IMR-90 (cell line): ENCODE measurements at regions not wholly inside any gene's neighbourhood (a gene's known extent, or its start where the extent isn't known, plus 50 kb on each side); places are given as distances from the start of the nearest gene placed in this dataset.

Source experiments
- ATAC-seq: fragments of 200-7000 bp; cut with Tn5 transposase; 2 replicates; pipeline ENCODE4 v1.9.1; 2020; ENCODE audit warnings: low read depth, mild to moderate bottlenecking, moderate library complexity
- BruUV-seq: library from RNA; stranded (reverse); fragments of 400-500 nt; replicated peaks from 2 replicates; lab custom pipeline; 2021; lab: Mats Ljungman, UMichigan
- CTCF ChIA-PET: fragments of 300-600 bp; formaldehyde crosslinking; extraction: SDS; loops from one replicate; lab custom pipeline; 2021; ENCODE audit warnings: antibody characterized with exemption; lab: Yijun Ruan, JAX
- POLR2A ChIA-PET: fragments of 300-600 bp; sonication (Branson Sonifier 250); formaldehyde crosslinking; loops from one replicate; lab custom pipeline; 2022; ENCODE audit warnings: antibody characterized with exemption; ENCODE audit not compliant: unreplicated experiment; lab: Charles Lee
- DNase-seq: peaks from one replicate; pipeline ENCODE4 v3.0.0; 2013
- H2AFZ ChIP-seq: replicated peaks from 2 replicates; pipeline ENCODE3; 2013; ENCODE audit warnings: low read length, mild to moderate bottlenecking; ENCODE audit not compliant: poor library complexity
- H2AK5ac ChIP-seq: 2 replicates; pipeline ENCODE4 v1.6.1; 2013; ENCODE audit warnings: low read depth, low read length, inconsistent platforms
- H2AK9ac ChIP-seq: replicated peaks from 2 replicates; pipeline ENCODE3; 2013; ENCODE audit warnings: mild to moderate bottlenecking, low read depth, low read length, moderate library complexity; ENCODE audit not compliant: poor library complexity
- H2BK120ac ChIP-seq: 2 replicates; pipeline ENCODE4 v1.6.1; 2013; ENCODE audit warnings: low read depth, low read length, inconsistent platforms
- H2BK15ac ChIP-seq: 3 replicates; pipeline ENCODE4 v1.6.1; 2013; ENCODE audit warnings: low read depth, low read length, inconsistent platforms
- H2BK20ac ChIP-seq: 2 replicates; pipeline ENCODE4 v1.6.1; 2013; ENCODE audit warnings: low read depth, mild to moderate bottlenecking, inconsistent platforms, low read length, moderate library complexity
- H2BK5ac ChIP-seq: 2 replicates; pipeline ENCODE4 v1.6.1; 2013; ENCODE audit warnings: mild to moderate bottlenecking, low read depth, low read length, inconsistent platforms; ENCODE audit not compliant: poor library complexity, severe bottlenecking
- H3K14ac ChIP-seq: replicated peaks from 2 replicates; pipeline ENCODE4 v1.6.1; 2013; ENCODE audit warnings: low read depth, low read length, inconsistent platforms
- H3K18ac ChIP-seq: 2 replicates; pipeline ENCODE4 v1.6.1; 2013; ENCODE audit warnings: low read depth, low read length, control low read depth
- H3K23ac ChIP-seq: 2 replicates; pipeline ENCODE4 v1.6.1; 2013; ENCODE audit warnings: low read depth, low read length, inconsistent platforms
- H3K27ac ChIP-seq: 2 replicates; pipeline ENCODE4 v1.5.1; 2013; ENCODE audit warnings: mild to moderate bottlenecking, control low read depth, low read length; ENCODE audit not compliant: insufficient read depth
- H3K27me3 ChIP-seq: 2 replicates; pipeline ENCODE4 v1.6.1; 2013; ENCODE audit warnings: low read length; ENCODE audit not compliant: control insufficient read depth, insufficient read depth
- H3K36me3 ChIP-seq: 2 replicates; pipeline ENCODE4 v1.6.1; 2013; ENCODE audit warnings: low read length, mixed read lengths; ENCODE audit not compliant: control insufficient read depth, insufficient read depth
- H3K4ac ChIP-seq: 2 replicates; pipeline ENCODE4 v1.6.1; 2013; ENCODE audit warnings: low read depth, low read length, inconsistent platforms
- H3K4me1 ChIP-seq: 2 replicates; pipeline ENCODE4 v1.6.1; 2013; ENCODE audit warnings: low read length, mixed read lengths; ENCODE audit not compliant: control insufficient read depth, insufficient read depth
- H3K4me2 ChIP-seq: 2 replicates; pipeline ENCODE4 v1.6.1; 2013; ENCODE audit warnings: low read depth, mild to moderate bottlenecking, control low read depth, low read length, moderate library complexity
- H3K4me3 ChIP-seq: 2 replicates; pipeline ENCODE4 v1.5.1; 2013; ENCODE audit warnings: low read depth, mild to moderate bottlenecking, control low read depth, low read length, moderate library complexity; ENCODE audit not compliant: insufficient read depth
- H3K56ac ChIP-seq: 2 replicates; pipeline ENCODE4 v1.6.1; 2013; ENCODE audit warnings: low read length, inconsistent platforms; ENCODE audit not compliant: insufficient read depth; ENCODE audit errors: extremely low read depth
- H3K79me1 ChIP-seq, 2 experiments: 2 replicates each; pipeline ENCODE4 v1.6.1; 2013; ENCODE audit warnings: low read length in 2 of 2, inconsistent platforms in 1 of 2, low read depth in 1 of 2
- H3K9ac ChIP-seq: 2 replicates; pipeline ENCODE4 v1.6.1; 2013; ENCODE audit warnings: low read depth, low read length, control low read depth
- H3K9me1 ChIP-seq: 2 replicates; pipeline ENCODE4 v1.6.1; 2013; ENCODE audit warnings: low read length, inconsistent platforms; ENCODE audit not compliant: insufficient read depth
- H3K9me3 ChIP-seq: 2 replicates; pipeline ENCODE4 v1.6.1; 2013; ENCODE audit warnings: low read length; ENCODE audit not compliant: control insufficient read depth, insufficient read depth
- H4K20me1 ChIP-seq: 2 replicates; pipeline ENCODE4 v1.6.1; 2013; ENCODE audit warnings: low read length, inconsistent platforms; ENCODE audit not compliant: insufficient read depth
- H4K5ac ChIP-seq: 2 replicates; pipeline ENCODE4 v1.6.1; 2013; ENCODE audit warnings: mild to moderate bottlenecking, low read depth, low read length, control low read depth
- H4K8ac ChIP-seq, 2 experiments: 2 replicates each; pipeline ENCODE4 v1.6.1; 2013; ENCODE audit warnings: low read depth in 2 of 2, low read length in 2 of 2, control low read depth in 1 of 2, inconsistent platforms in 1 of 2
- H4K91ac ChIP-seq: 2 replicates; pipeline ENCODE4 v1.6.1; 2013; ENCODE audit warnings: low read depth, low read length, inconsistent platforms; ENCODE audit not compliant: insufficient read depth
- FOS ChIP-seq: fragments of 150-350 bp; IDR thresholded peaks from 2 replicates; pipeline ENCODE4 v1.6.1; 2016; ENCODE audit warnings: low read depth, low read length
- MAFK ChIP-seq: IDR thresholded peaks from 2 replicates; pipeline ENCODE4 v1.6.1; 2012; ENCODE audit warnings: low read depth, low read length, improper control_type of control experiment
- MAZ ChIP-seq: IDR thresholded peaks from 2 replicates; pipeline ENCODE4 v1.6.1; 2012; ENCODE audit warnings: low read depth, mild to moderate bottlenecking, low read length, improper control_type of control experiment, moderate library complexity, borderline replicate concordance
- NFE2L2 ChIP-seq: fragments of 150-350 bp; IDR thresholded peaks from 2 replicates; pipeline ENCODE4 v1.6.1; 2016; ENCODE audit warnings: low read depth, mild to moderate bottlenecking, low read length
- POLR2A ChIP-seq: IDR thresholded peaks from 2 replicates; pipeline ENCODE4 v1.6.1; 2012; ENCODE audit warnings: mild to moderate bottlenecking, low read depth, low read length
- WGBS, 2 experiments: methylation state at CpG; one replicate each; pipeline versions ENCODE4 v1.1.5 to v1.1.7; 2013; ENCODE audit warnings: missing lambda C conversion rate in 2 of 2; ENCODE audit not compliant: insufficient read length in 1 of 2; ENCODE audit errors: extremely low coverage in 2 of 2; 5-methylcytosine and 5-hydroxymethylcytosine counted together
- dilution Hi-C: fragments of 300-500 bp; cut with HindIII; formaldehyde crosslinking; loops from one replicate; pipeline ENCODE4 v1.14.3; 2018; ENCODE audit warnings: low sequenced_read_pairs; ENCODE audit not compliant: unreplicated experiment
- in situ Hi-C: fragments of 300-500 bp; cut with MboI; formaldehyde crosslinking; loops from 3 replicates; pipeline ENCODE4 v1.14.3; 2019; ENCODE audit warnings: low sequenced_read_pairs, inconsistent platforms, mixed read lengths
- intact Hi-C: fragments of 100-400 bp; cut with micrococcal nuclease; formaldehyde crosslinking; loops from 2 replicates; pipeline ENCODE4 v1.10.0; 2022
- TF ChIP-seq, protein P1 (sequence below): fragments of 150-350 bp; IDR thresholded peaks from 2 replicates; pipeline ENCODE4 v1.6.1; 2017; ENCODE audit warnings: mild to moderate bottlenecking, antibody characterized with exemption, low read length, low read depth

DNA sequence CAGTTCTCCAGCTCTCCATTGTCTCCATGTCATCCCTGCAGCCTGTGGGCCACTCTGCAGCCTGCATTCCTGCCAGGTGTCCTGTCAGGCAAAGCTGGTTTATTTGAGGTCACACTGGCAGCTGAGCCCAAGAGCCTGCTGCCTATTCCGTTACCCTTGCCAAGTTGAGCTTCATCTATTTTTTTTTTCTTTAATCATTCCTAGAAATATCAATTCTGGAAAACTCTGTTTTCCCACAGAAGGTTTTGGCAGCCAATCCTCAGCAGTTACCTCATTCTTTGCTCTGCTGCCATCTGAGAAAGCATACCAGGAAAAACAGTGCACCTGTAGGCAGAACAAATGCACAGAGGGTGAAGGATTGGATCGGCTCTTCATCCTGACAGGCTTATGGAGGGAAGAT lies 411.0 kb upstream of the ACVR2A start:
- TF ChIP-seq, protein P1, sequence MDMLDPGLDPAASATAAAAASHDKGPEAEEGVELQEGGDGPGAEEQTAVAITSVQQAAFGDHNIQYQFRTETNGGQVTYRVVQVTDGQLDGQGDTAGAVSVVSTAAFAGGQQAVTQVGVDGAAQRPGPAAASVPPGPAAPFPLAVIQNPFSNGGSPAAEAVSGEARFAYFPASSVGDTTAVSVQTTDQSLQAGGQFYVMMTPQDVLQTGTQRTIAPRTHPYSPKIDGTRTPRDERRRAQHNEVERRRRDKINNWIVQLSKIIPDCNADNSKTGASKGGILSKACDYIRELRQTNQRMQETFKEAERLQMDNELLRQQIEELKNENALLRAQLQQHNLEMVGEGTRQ = no peak
- no peak for TF ChIP-seq NFE2L2
- TF ChIP-seq FOS = no peak
- no peak for TF ChIP-seq MAZ
- TF ChIP-seq POLR2A = no peak
- TF ChIP-seq MAFK = no peak
- Histone ChIP-seq H3K4me2 (no peak overlapping the region), H3K79me1 (no peaks in the 10 kb centered on the region), H4K20me1 (no peaks in the 10 kb centered on the region), H3K27me3 (no peaks in the 10 kb centered on the region), H3K4me3 (no peak overlapping the region), H3K9me3 (no peaks in the 10 kb centered on the region; the same call in 1 of the 2 replicates), H3K27ac (no peak overlapping the region), H2BK120ac (no peak overlapping the region), H3K14ac (no peak overlapping the region), H3K23ac (no peak overlapping the region), H2AK9ac (no peak overlapping the region), H4K5ac (no peak overlapping the region), H3K9ac (no peak overlapping the region), H4K8ac (no peak overlapping the region), H4K91ac (no peak overlapping the region), H3K56ac (no peak overlapping the region), H3K9me1 (no peaks in the 10 kb centered on the region), H3K36me3 (no peaks in the 10 kb centered on the region), H3K4me1 (no peaks in the 10 kb centered on the region), H3K18ac (no peak overlapping the region), H2AK5ac (no peak overlapping the region), H2BK15ac (no peak overlapping the region), H2BK5ac (no peak overlapping the region), H2BK20ac (no peak overlapping the region), H3K4ac (no peak overlapping the region), H2AFZ (no peak overlapping the region)
- BruUV-seq = no TSS peak
- ChIA-PET POLR2A (no interaction called here), CTCF (no interaction called here)
- intact Hi-C loops (no loop called here), dilution Hi-C loops (no loop called here), in situ Hi-C loops (no loop called here)
- DNase-seq (no peak), ATAC-seq (no peak)
- WGBS, 2 experiments = no CpG with 5 or more reads among the region's 2 CpGs
